ENCODE measurements at regions not wholly inside any gene's neighbourhood (a gene's known extent, or its start where the extent isn't known, plus 50 kb on each side); places are given as distances from the start of the nearest gene placed in this dataset.

DNA sequence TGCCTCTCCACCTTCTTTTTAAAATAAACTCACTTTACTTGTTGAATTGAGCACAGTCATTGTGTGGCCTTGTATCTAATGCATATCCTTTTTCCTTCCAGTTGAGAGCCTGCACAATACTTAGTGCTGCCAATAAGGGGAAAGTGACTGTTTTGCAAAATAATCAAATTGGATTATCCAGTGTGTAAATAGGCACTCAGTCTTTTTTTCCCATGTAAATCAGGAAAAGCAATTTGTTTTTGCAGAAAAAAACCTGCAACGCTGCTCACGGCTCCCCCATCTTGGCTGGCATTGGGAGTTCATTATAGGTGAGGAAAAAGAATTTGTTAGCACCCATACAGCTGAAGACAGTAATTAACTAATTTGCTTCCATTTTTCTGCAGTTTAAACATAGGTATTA is 299.9 kb downstream of the CSNK1G3 start:
- DNase-seq (ENCODE audit: low read depth), result no peak

DNA sequence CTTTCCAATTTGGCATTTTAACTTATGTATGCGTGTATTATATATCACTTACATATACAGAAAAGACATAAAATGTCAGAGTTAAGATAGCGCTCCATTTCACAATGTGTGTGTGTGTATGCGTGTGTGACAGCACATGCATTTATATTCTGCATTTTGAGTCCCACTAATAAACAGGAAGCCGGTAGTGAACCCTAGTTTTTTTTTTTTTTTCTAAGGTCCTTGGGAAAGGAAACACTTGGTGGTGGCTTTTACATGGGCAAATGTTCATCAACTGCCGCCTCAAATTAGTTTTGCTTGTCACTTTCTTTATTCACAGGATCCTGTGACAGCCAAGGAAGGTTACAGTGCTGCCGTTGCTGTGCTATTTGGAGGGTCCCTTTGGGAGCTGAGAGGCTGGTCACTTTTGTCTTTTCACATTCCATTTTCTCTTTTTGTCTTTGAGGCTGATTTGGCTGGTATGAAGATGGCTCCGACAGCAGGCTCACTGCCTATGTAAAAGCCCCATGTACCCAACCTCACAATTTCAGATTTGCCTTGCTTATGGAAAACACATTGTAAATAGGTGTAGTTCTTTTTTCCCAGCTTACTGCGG is 298.9 kb downstream of the CSNK1G3 start:
- DNase-seq (ENCODE audit: low read depth), result no peak

DNA sequence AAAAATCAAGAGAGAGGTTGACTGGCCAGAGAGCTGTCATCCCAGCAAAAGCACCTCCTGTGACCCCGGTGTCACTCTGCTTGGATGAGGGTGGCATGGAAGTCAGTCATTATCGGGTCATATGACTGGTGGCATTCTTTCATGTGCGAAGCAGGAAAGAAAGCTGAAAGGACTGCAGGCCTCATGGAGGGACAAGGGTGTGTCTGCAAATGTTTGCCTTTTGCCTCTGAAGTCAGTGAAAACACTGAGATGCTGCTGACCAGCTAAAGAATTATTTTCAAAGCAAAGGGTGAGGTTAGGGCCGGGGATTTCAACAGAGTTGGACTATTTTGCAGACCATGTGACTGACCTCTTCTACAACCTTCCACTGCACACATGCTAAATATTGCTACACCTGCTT is 298.3 kb downstream of the CSNK1G3 start:
- DNase-seq (ENCODE audit: low read depth), result no peak

- DNase-seq (ENCODE audit: low read depth), result no peak
These were observed 297.7 kb downstream of the CSNK1G3 start for GRCh38 chr5:123809594-123810221.

- no peak for DNase-seq (ENCODE audit: low read depth)
These were observed 296.7 kb downstream of the CSNK1G3 start for GRCh38 chr5:123808461-123809380.

- no peak for DNase-seq (ENCODE audit: low read depth)
These were observed 295.4 kb downstream of the CSNK1G3 start for GRCh38 chr5:123807177-123807945.

- no peak for DNase-seq (ENCODE audit: low read depth)
These were observed 294.7 kb downstream of the CSNK1G3 start for GRCh38 chr5:123806644-123807043.

- no peak for DNase-seq (ENCODE audit: low read depth)
These were observed 293.3 kb downstream of the CSNK1G3 start for GRCh38 chr5:123805300-123805699.

DNA sequence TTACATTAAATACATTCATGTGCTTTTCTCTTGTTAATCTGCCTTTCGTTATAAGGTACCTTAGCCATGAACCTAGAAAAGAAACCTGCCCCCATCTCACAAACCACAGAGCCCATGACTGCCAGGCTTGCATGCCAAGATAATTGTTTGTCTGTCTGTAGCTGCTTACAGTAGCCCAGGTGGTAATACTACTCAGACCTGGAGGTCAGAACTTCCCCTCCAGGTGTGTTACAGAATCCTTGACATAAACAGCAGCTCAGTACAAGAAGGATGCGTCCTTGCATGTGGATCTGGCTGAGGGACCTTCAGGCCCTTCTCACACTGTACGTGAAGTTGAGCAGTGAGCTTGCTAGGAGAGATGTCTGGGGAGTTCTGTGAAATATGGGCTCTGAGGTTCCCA is 291.4 kb downstream of the CSNK1G3 start:
- no peak for DNase-seq (ENCODE audit: low read depth)

DNA sequence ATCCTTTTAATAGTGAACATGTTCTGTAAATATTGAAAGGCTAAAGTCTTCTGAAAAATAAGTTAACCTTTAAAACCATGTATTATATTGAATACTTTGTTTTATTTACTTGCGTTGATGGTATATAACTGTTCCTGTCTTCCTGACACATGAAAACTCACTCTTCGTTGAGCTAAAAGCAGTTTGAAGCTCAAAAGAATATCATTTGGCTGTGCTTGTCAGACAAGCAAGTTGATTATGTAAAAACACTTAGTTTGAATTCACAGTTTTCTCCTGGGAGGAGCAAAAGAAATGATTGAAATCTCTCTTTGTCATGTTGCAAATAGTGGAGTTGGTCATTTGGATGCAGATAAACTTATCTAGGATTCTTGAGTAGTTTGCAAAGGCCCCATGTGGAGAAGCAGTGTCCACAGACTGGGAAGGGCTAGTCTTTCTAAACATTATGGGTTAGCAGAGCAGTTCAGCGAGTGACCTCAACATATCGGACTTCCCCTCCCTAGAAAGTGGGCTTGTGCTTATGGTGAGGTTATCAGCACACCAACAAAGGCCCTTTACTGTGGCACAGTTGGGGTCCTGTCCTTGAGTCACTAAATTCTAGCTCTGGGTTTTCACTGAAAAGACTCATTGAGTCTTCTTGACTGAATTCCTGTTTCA is 290.4 kb downstream of the CSNK1G3 start:
- DNase-seq (ENCODE audit: low read depth), result no peak

GRCh38 chr5:123800640-123801039 is 288.7 kb downstream of the CSNK1G3 start:
- DNase-seq (ENCODE audit: low read depth), result no peak

DNA sequence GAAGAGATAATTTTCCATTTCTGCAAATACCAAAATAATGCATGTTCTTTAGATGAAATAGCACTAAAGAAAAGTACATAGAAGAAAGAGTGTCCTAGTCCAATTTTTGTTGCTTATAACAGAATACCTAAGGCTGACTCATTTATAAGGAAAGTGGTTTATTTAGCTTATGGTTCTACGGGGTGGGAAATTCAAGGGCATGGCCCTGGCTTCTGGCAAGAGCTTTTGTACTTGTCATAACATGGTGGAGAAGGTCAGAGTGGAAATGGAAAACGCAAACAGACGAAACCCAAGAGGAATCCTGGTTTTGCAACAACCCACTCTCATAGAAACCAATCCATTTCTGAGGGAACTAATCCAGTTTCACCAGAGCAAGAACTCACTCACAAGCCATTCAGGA is 283.7 kb downstream of the CSNK1G3 start:
- no peak for DNase-seq (ENCODE audit: low read depth)

- no peak for DNase-seq (ENCODE audit: low read depth)
These were observed 278.2 kb downstream of the CSNK1G3 start for GRCh38 chr5:123790226-123790625.

DNA sequence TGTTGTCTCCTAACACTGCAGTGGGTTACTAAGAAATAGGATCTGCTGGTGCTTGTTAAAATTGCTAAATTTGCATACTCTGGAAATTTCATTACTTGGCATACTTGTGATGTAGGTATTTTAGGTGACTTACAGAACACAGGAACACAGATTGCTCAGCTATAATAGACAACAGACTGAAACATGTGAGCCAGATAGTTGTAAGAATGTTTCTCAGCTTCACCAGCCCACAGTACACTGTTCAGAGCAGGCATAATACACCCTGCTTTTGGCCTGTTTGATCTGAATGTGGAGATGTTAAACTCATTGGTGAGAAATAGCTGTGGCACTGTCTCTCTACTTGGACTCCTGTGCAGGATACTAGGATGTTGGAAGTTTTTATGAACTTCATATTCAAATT is 275.7 kb downstream of the CSNK1G3 start:
- no peak for DNase-seq (ENCODE audit: low read depth)

GRCh38 chr5:123787136-123787535 is 275.2 kb downstream of the CSNK1G3 start:
- DNase-seq (ENCODE audit: low read depth), result no peak

GRCh38 chr5:123786411-123786810 is 274.4 kb downstream of the CSNK1G3 start:
- DNase-seq (ENCODE audit: low read depth), result no peak

DNA sequence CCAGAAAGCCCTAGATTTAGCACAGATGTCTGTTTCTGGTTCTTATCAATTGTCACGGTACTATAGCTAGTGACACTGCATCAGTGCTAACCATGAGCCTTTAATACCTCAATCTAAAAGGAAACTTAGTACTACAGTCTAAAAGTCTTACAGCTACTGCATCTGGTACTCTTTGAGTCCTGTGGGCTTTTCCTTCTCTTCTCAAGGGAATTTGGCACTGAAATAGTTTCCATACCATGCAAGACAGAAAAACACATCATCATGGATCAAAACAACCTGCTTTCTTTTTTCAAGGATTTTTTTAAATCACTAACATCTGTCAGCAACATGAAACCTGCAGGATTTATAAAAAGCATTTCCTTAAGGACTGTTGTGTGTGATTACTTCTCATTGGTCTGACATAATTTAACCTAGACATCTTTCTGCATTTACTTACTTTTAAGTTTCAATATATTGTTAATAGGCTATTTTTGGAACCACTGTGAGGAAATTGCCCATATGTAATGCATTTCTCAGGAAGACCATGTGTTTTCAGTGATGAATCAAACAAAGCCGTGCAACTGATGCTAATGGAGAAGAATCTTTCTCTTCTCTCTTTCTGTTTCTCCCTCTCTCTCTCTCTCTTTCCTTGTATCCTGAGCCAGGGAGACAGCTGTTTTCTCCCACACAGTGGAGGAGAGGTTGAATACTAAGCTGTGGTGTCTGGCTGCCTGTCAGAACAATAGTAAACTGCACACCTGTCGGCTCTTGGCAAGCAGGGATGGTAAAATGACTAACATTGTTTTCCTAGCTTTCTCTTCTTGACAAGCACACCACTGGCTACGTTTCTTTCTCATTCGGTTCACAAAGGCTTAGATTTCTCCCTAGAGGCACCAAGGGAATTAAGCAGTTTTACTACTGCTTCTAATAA is 273.4 kb downstream of the CSNK1G3 start:
- DNase-seq (ENCODE audit: low read depth), result peak; percentile 62

DNA sequence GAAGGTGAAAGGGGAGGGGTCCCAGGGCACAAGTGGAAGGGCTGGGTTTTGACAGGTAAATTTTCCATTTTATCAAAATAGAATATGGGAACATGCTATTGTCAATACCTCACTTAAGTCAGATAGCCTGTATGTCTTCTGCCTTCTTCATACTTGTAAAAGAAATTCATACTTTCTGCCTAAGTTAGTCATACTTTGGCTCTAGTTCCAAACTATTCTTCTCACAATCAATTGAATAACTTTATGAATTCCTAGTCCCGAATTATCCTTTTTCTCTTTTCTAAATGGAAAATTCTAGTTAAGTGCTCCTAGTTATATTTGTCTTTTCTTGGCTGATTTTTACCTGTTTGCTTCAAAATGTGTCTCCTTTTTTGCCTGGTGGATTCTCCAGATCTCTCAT is 271.4 kb downstream of the CSNK1G3 start:
- DNase-seq (ENCODE audit: low read depth), result no peak

DNA sequence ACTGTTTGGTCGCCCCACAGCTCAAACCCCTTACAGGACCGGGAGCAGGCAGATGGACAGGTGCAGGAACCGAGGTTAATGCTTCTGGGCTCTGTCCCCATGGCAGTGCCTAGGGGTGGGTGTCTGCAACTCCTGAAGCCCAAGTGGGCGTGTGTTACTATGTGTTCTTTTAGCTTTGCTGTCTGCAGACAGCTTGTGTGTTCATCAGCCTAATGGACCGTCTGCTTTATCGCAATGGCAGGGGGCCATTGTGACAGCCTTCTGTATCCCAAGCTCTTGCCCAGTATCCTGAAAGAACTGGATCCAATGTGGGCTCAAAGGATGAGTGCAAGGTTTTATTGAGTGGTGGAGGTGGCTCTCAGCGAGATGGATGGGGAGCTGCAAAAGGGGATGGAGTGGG is 266.7 kb downstream of the CSNK1G3 start:
- DNase-seq (ENCODE audit: low read depth), result no peak

GRCh38 chr5:123776761-123777160 is 264.8 kb downstream of the CSNK1G3 start:
- no peak for DNase-seq (ENCODE audit: low read depth)

DNA sequence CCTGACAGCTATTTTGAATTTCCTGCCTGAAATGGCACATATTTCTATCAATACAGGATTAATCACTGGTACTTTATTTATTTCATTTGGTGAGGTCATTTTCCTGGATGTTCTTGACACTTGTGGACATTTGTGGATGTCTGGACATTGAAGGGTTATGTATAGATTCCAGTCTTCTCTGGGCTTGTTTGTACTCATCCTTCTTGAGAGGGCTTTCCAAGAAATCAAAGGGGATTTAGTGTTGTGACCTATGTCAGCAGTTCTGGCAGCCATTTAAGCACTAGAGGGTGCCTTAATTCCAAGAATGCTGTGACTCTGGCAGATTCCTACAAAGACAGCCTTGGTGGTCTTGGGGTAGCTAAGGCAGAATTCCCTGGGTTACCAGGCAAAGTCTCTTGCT is 259.7 kb downstream of the CSNK1G3 start:
- DNase-seq (ENCODE audit: low read depth), result no peak

Data from fibroblast of the conjunctiva (primary cell).